Mucosa of descending colon (tissue), 3 donors: ENCODE measurements at regions not wholly inside any gene's neighbourhood (a gene's known extent, or its start where the extent isn't known, plus 50 kb on each side); places are given as distances from the start of the nearest gene placed in this dataset.
"Not testable (repeated sequence)": the region's sequence is repeated elsewhere in the genome, so short reads cannot be mapped to it uniquely, and the experiment has no call there.

ENCODE experiments used
- ATAC-seq: fragments of 200-7000 bp; cut with Tn5 transposase; one replicate; pipeline ENCODE4 v1.9.1; 2020; ENCODE audit warnings: mild to moderate bottlenecking, moderate library complexity
- DNase-seq, 3 donors: peaks; one replicate each; pipeline ENCODE4 v3.0.0-alpha.2; 2020
- H3K36me3 ChIP-seq: fragments of 200-600 bp; one replicate; pipeline ENCODE4 v1.8.0; 2021; ENCODE audit warnings: low read depth, mild to moderate bottlenecking
- H3K4me1 ChIP-seq: fragments of 200-600 bp; one replicate; pipeline ENCODE4 v1.8.0; 2021; ENCODE audit warnings: low read depth, mild to moderate bottlenecking
- H3K4me3 ChIP-seq: fragments of 200-600 bp; one replicate; pipeline ENCODE4 v1.8.0; 2021; ENCODE audit warnings: mild to moderate bottlenecking
- H3K9me3 ChIP-seq: fragments of 200-600 bp; one replicate; pipeline ENCODE4 v1.8.0; 2021; ENCODE audit warnings: mild to moderate bottlenecking
- CTCF ChIP-seq: fragments of 200-600 bp; IDR thresholded peaks from one replicate; pipeline ENCODE4 v1.8.0; 2022; ENCODE audit warnings: antibody characterized with exemption, mild to moderate bottlenecking
- intact Hi-C, 2 donors: fragments of 100-400 bp; cut with DNase I in 1 of 2; cut with micrococcal nuclease in 1 of 2; formaldehyde crosslinking; loops; one replicate each; pipeline versions ENCODE4 v1.11.0 to v1.11.1; 2022; cut with DNase I, micrococcal nuclease
- donor health status: DM: no; HTN: no; CAD: no; lungs with moderate emphysema.
- donor health status: DM: no; HTN: no; CAD: no.
- donor health status: DM: no; HTN: yes; CAD: no.

GRCh38 chr1:110266834-110267233 lies 56.7 kb downstream of the KCNC4 start:
- ATAC-seq (no peak), DNase-seq (no peak)
- Histone ChIP-seq H3K36me3 (no peaks in the 10 kb centered on the region), H3K9me3 (no peaks in the 10 kb centered on the region), H3K4me3 (no peak overlapping the region), H3K4me1 (no peaks in the 10 kb centered on the region)
- intact Hi-C loops, result no loop called here
- no peak for TF ChIP-seq CTCF

GRCh38 chr1:110267260-110267659 lies 57.1 kb downstream of the KCNC4 start:
- H3K36me3 ChIP-seq, result no peaks in the 10 kb centered on the region
- no peaks in the 10 kb centered on the region for H3K4me1 ChIP-seq
- ATAC-seq, result no peak
- intact Hi-C loops, result no loop called here
- H3K4me3 ChIP-seq, result no peak overlapping the region
- TF ChIP-seq CTCF, result no peak
- no peaks in the 10 kb centered on the region for H3K9me3 ChIP-seq
- no peak for DNase-seq

- Histone ChIP-seq H3K9me3 (no peaks in the 10 kb centered on the region), H3K4me3 (no peak overlapping the region), H3K36me3 (no peaks in the 10 kb centered on the region), H3K4me1 (no peaks in the 10 kb centered on the region)
- TF ChIP-seq CTCF, result no peak
- intact Hi-C loops, result no loop called here
- ATAC-seq (peak; percentile 70), DNase-seq (peak in 1 of 3 donors; percentile 7)
Observed at GRCh38 chr1:110272045-110272444, 61.9 kb downstream of the KCNC4 start.

GRCh38 chr1:110273832-110274231 lies 63.7 kb downstream of the KCNC4 start:
- ATAC-seq, H3K4me1 ChIP-seq, DNase-seq, H3K9me3 ChIP-seq, H3K36me3 ChIP-seq, H3K4me3 ChIP-seq, intact Hi-C loops: not testable (repeated sequence)

- no peak for TF ChIP-seq CTCF
Observed at GRCh38 chr1:110280126-110280525, 59.1 kb upstream of the RBM15 start.

GRCh38 chr1:110280804-110281203 lies 58.4 kb upstream of the RBM15 start:
- Histone ChIP-seq H3K36me3 (no peaks in the 10 kb centered on the region), H3K9me3 (no peaks in the 10 kb centered on the region), H3K4me3 (no peak overlapping the region), H3K4me1 (no peaks in the 10 kb centered on the region)
- intact Hi-C loops, result no loop called here
- no peak for DNase-seq
- TF ChIP-seq CTCF, result no peak
- no peak for ATAC-seq

More at GRCh38 chr1:110280126-110280525, 59.1 kb upstream of the RBM15 start:
- no peak for ATAC-seq
- no peak for DNase-seq
- H3K4me1 ChIP-seq, result no peaks in the 10 kb centered on the region
- intact Hi-C loops, result no loop called here
- H3K36me3 ChIP-seq, result no peaks in the 10 kb centered on the region
- H3K4me3 ChIP-seq, result no peak overlapping the region
- H3K9me3 ChIP-seq, result no peaks in the 10 kb centered on the region
